Left lung (tissue), 4 donors: ENCODE measurements at regions not wholly inside any gene's neighbourhood (a gene's known extent, or its start where the extent isn't known, plus 50 kb on each side); places are given as distances from the start of the nearest gene placed in this dataset.
A peak's percentile ranks its signal among the peaks of the same experiment; 100 is the strongest.

Experiments used
- ATAC-seq: fragments of 200-7000 bp; cut with Tn5 transposase; one replicate; pipeline ENCODE4 v1.9.1; 2020; ENCODE audit warnings: moderate library complexity
- DNase-seq, 4 donors: peaks; one replicate each; pipeline ENCODE4 v3.0.0-alpha.2; 2013 to 2020
- H3K27ac ChIP-seq, 2 donors: fragments of 200-600 bp; sonication (generic) in 1 of 2; one replicate each; pipeline versions ENCODE4 v1.5.0 to v1.8.0; 2020 to 2021
- H3K27me3 ChIP-seq, 2 donors: fragments of 200-600 bp; sonication (generic) in 1 of 2; one replicate each; pipeline versions ENCODE4 v1.5.0 to v1.8.0; 2020 to 2021
- H3K36me3 ChIP-seq, 2 donors: fragments of 200-600 bp; sonication (generic) in 1 of 2; one replicate each; pipeline versions ENCODE4 v1.5.0 to v1.8.0; 2020 to 2021
- H3K4me1 ChIP-seq, 2 donors: fragments of 200-600 bp; one replicate each; pipeline ENCODE4 v1.8.0; 2021
- H3K4me3 ChIP-seq, 2 donors: fragments of 200-600 bp; sonication (generic) in 1 of 2; one replicate each; pipeline versions ENCODE4 v1.5.0 to v1.8.0; 2020 to 2021; ENCODE audit warnings: mild to moderate bottlenecking in 1 of 2
- H3K9me3 ChIP-seq, 2 donors: fragments of 200-600 bp; sonication (generic) in 1 of 2; one replicate each; pipeline versions ENCODE4 v1.5.0 to v1.8.0; 2020 to 2021
- CTCF ChIP-seq, 2 donors: fragments of 200-600 bp; sonication (generic) in 1 of 2; IDR thresholded peaks; one replicate each; pipeline versions ENCODE4 v1.5.0 to v1.8.0; 2021; ENCODE audit warnings: antibody characterized with exemption in 2 of 2
- intact Hi-C, 2 donors: fragments of 100-400 bp; cut with DNase I; formaldehyde crosslinking; loops; one replicate each; pipeline versions ENCODE4 v1.11.2 to v1.14.2; 2022
- donor health status: DM: no; HTN: yes; CAD: no.
- donor health status: DM: no; HTN: no; CAD: no.

- H3K4me3 ChIP-seq: no peak overlapping the region
- no peaks in the 10 kb centered on the region for H3K27me3 ChIP-seq
- H3K4me1 ChIP-seq: peaks cover 9 to 61% of the 10 kb centered on the region in 2 donors
- no peak for ATAC-seq
- TF ChIP-seq CTCF (IDR thresholded peaks at IDR 0.05): no peak
- H3K27ac ChIP-seq: peak overlapping the region in 1 of 2 donors; percentile 64
- no peak for DNase-seq
- no peaks in the 10 kb centered on the region for H3K36me3 ChIP-seq
- H3K9me3 ChIP-seq: no peaks in the 10 kb centered on the region
- intact Hi-C loops: no loop called here
These were observed 142.8 kb downstream of the SCARB1 start for GRCh38 chr12:124720681-124721500.

- Histone ChIP-seq H3K36me3 (no peaks in the 10 kb centered on the region), H3K4me3 (no peak overlapping the region), H3K27ac (peak overlapping the region in 1 of 2 donors; percentile 64), H3K9me3 (no peaks in the 10 kb centered on the region), H3K27me3 (no peaks in the 10 kb centered on the region), H3K4me1 (peaks cover 9 to 63% of the 10 kb centered on the region in 2 donors)
- ATAC-seq (no peak), DNase-seq (peak in 1 of 4 donors; percentile 45)
- TF ChIP-seq CTCF (IDR thresholded peaks at IDR 0.05): peak in 1 of 2 donors; percentile 14
- intact Hi-C loops: no loop called here
These were observed 143.5 kb downstream of the SCARB1 start for GRCh38 chr12:124720004-124720680.

- H3K9me3 ChIP-seq: no peaks in the 10 kb centered on the region
- ATAC-seq (no peak), DNase-seq (no peak)
- no peaks in the 10 kb centered on the region for H3K36me3 ChIP-seq
- H3K4me1 ChIP-seq: peaks cover 9 to 69% of the 10 kb centered on the region in 2 donors
- no peak overlapping the region for H3K4me3 ChIP-seq
- no peak for TF ChIP-seq CTCF (IDR thresholded peaks at IDR 0.05)
- H3K27ac ChIP-seq: no peak overlapping the region
- intact Hi-C loops: no loop called here
- H3K27me3 ChIP-seq: no peaks in the 10 kb centered on the region
These were observed 144.4 kb downstream of the SCARB1 start for GRCh38 chr12:124719231-124719630.

- peaks cover 14 to 77% of the 10 kb centered on the region in 2 donors for H3K4me1 ChIP-seq
- intact Hi-C loops: no loop called here
- H3K4me3 ChIP-seq: no peak overlapping the region
- DNase-seq (no peak), ATAC-seq (no peak)
- H3K9me3 ChIP-seq: no peaks in the 10 kb centered on the region
- H3K36me3 ChIP-seq: no peaks in the 10 kb centered on the region
- H3K27me3 ChIP-seq: no peaks in the 10 kb centered on the region
- no peak overlapping the region for H3K27ac ChIP-seq
- TF ChIP-seq CTCF (IDR thresholded peaks at IDR 0.05): no peak
These were observed 145.2 kb downstream of the SCARB1 start for GRCh38 chr12:124718458-124718857.

GRCh38 chr12:124718036-124718435 is 145.6 kb downstream of the SCARB1 start:
- ATAC-seq (no peak), DNase-seq (no peak)
- Histone ChIP-seq H3K27ac (no peak overlapping the region), H3K4me1 (peaks cover 17 to 81% of the 10 kb centered on the region in 2 donors), H3K36me3 (no peaks in the 10 kb centered on the region), H3K27me3 (no peaks in the 10 kb centered on the region), H3K4me3 (no peak overlapping the region), H3K9me3 (no peaks in the 10 kb centered on the region)
- intact Hi-C loops: no loop called here
- TF ChIP-seq CTCF (IDR thresholded peaks at IDR 0.05): no peak
